22Rv1 (cell line): ENCODE measurements at regions not wholly inside any gene's neighbourhood (a gene's known extent, or its start where the extent isn't known, plus 50 kb on each side); places are given as distances from the start of the nearest gene placed in this dataset.

ENCODE experiments used
- ZFX ChIP-seq: fragments of 450-650 bp; IDR thresholded peaks from 2 replicates; pipeline ENCODE4 v1.6.1; 2017; ENCODE audit warnings: antibody characterized with exemption, borderline replicate concordance
- TF ChIP-seq, protein P1 (sequence below): fragments of 450-650 bp; IDR thresholded peaks from 2 replicates; pipeline ENCODE4 v1.5.1; 2017; ENCODE audit warnings: mild to moderate bottlenecking

DNA sequence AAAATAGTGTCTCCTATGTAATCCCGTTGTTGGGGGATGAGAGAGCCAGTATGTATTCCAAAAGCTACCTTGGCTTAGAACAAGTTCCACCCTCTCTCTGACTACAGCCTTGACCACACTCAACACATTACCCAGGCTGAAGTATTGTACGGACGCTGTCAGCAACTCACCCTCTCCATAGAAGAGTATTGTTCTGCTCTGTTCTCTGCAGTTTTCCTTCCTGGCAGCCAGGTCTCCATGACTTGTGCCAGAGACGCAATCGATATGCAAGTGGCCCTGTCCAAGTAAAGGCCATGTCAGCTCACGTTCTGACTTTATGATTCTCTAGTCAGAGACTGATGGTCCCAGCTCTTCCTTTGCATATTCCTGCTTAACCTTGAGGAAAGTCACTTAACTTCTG is 164.1 kb upstream of the SLCO3A1 start:
- TF ChIP-seq, protein P1, sequence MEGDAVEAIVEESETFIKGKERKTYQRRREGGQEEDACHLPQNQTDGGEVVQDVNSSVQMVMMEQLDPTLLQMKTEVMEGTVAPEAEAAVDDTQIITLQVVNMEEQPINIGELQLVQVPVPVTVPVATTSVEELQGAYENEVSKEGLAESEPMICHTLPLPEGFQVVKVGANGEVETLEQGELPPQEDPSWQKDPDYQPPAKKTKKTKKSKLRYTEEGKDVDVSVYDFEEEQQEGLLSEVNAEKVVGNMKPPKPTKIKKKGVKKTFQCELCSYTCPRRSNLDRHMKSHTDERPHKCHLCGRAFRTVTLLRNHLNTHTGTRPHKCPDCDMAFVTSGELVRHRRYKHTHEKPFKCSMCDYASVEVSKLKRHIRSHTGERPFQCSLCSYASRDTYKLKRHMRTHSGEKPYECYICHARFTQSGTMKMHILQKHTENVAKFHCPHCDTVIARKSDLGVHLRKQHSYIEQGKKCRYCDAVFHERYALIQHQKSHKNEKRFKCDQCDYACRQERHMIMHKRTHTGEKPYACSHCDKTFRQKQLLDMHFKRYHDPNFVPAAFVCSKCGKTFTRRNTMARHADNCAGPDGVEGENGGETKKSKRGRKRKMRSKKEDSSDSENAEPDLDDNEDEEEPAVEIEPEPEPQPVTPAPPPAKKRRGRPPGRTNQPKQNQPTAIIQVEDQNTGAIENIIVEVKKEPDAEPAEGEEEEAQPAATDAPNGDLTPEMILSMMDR: no peak
- no peak for TF ChIP-seq ZFX
